Spleen (tissue), 11 donors: ENCODE measurements at regions not wholly inside any gene's neighbourhood (a gene's known extent, or its start where the extent isn't known, plus 50 kb on each side); places are given as distances from the start of the nearest gene placed in this dataset.

Experiments used
- DNase-seq: peaks from one replicate; pipeline ENCODE4 v3.0.0-alpha.2; 2020
- H3K27ac ChIP-seq, 8 donors: fragments of 200-600 bp; sonication (generic) in 7 of 8; 1 replicate in 4 of 8; 2 replicates in 4 of 8; pipeline versions ENCODE4 v1.5.0 to v1.8.0; 2016 to 2021; ENCODE audit warnings: inconsistent platforms in 4 of 8, mild to moderate bottlenecking in 4 of 8, moderate library complexity in 1 of 8
- H3K27me3 ChIP-seq, 7 donors: fragments of 200-600 bp; sonication (generic) in 6 of 7; replicated peaks in 1 of 7; 1 replicate in 4 of 7; 2 replicates in 3 of 7; pipeline versions ENCODE4 v1.5.0 to v1.8.0; 2016 to 2021; ENCODE audit warnings: inconsistent platforms in 3 of 7, mild to moderate bottlenecking in 1 of 7
- H3K36me3 ChIP-seq, 6 donors: fragments of 200-600 bp; sonication (generic) in 5 of 6; 1 replicate in 4 of 6; 2 replicates in 2 of 6; pipeline versions ENCODE4 v1.5.0 to v1.8.0; 2016 to 2021; ENCODE audit warnings: inconsistent platforms in 2 of 6
- H3K4me1 ChIP-seq, 6 donors: fragments of 200-600 bp; sonication (generic) in 5 of 6; 1 replicate in 3 of 6; 2 replicates in 3 of 6; pipeline versions ENCODE4 v1.5.0 to v1.8.0; 2016 to 2021; ENCODE audit warnings: inconsistent platforms in 3 of 6
- H3K4me3 ChIP-seq, 8 donors: fragments of 200-600 bp; sonication (generic) in 7 of 8; 1 replicate in 4 of 8; 2 replicates in 4 of 8; pipeline versions ENCODE4 v1.5.0 to v1.8.0; 2016 to 2021; ENCODE audit warnings: inconsistent platforms in 4 of 8, mild to moderate bottlenecking in 4 of 8, moderate library complexity in 2 of 8
- H3K9me3 ChIP-seq, 8 donors: fragments of 200-600 bp; sonication (generic) in 7 of 8; 1 replicate in 4 of 8; 2 replicates in 4 of 8; pipeline versions ENCODE4 v1.5.0 to v1.8.0; 2016 to 2021; ENCODE audit warnings: inconsistent platforms in 4 of 8
- CTCF ChIP-seq, 11 experiments: fragments of 200-600 bp in 7 of 11; fragments of 450-650 bp in 4 of 11; sonication (generic) in 4 of 11; IDR thresholded peaks in 8 of 11; conservative IDR thresholded peaks in 3 of 11; 1 replicate in 7 of 11; 2 replicates in 4 of 11; pipeline versions ENCODE4 v1.4.0 to v1.8.0; 2016 to 2021; ENCODE audit warnings: antibody characterized with exemption in 11 of 11, inconsistent platforms in 4 of 11, mild to moderate bottlenecking in 1 of 11
- POLR2A ChIP-seq, 3 donors: fragments of 450-650 bp; IDR thresholded peaks; one replicate each; pipeline ENCODE4 v1.5.1; 2017; ENCODE audit warnings: antibody characterized with exemption in 3 of 3, mild to moderate bottlenecking in 1 of 3
- POLR2AphosphoS5 ChIP-seq, 3 donors: sonication (generic); formaldehyde crosslinking; IDR thresholded peaks; one replicate each; pipeline ENCODE4 v1.5.1; 2017; ENCODE audit warnings: antibody characterized with exemption in 3 of 3
- WGBS, 5 donors: extraction: QIAGEN DNeasy Blood & Tissue Kit in 3 of 5; methylation state at CpG; one replicate each; pipeline versions ENCODE4 v1.1.5 to v1.1.7; 2013 to 2018; 5-methylcytosine and 5-hydroxymethylcytosine counted together
- intact Hi-C: fragments of 100-400 bp; cut with DNase I; formaldehyde crosslinking; loops from one replicate; pipeline ENCODE4 v1.15.0; 2023; ENCODE audit warnings: low total_unique reads
- donor health status: healthy with polysubstance abuse.
- donor health status: DM: no; HTN: no; CAD: no; lungs with moderate emphysema.
- donor health status: DM: no; HTN: no; CAD: no.
- donor health status: Bipolar disorder and iron deficiency.
- donor health status: healthy.
- donor health status: DM: no; HTN: no; CAD: no.
- donor health status: DM: yes; HTN: yes; CAD: no.

GRCh38 chr7:67625257-67625737, 628.7 kb downstream of the TYW1 start:
- no peaks in the 10 kb centered on the region for H3K9me3 ChIP-seq
- WGBS, 5 donors, result 8 to 13% (median 10%) methylated on average over 12 to 15 of the region's 15 CpGs
- no peak overlapping the region for H3K27ac ChIP-seq
- peaks cover 0 to 5% (median 4%) of the 10 kb centered on the region in 6 donors for H3K4me1 ChIP-seq
- H3K36me3 ChIP-seq, result no peaks in the 10 kb centered on the region
- TF ChIP-seq POLR2A (IDR thresholded peaks at IDR 0.05), result no peak
- TF ChIP-seq CTCF (IDR thresholded peaks at IDR 0.05 in 8 of 11, conservative IDR thresholded peaks at IDR 0.05 in 3 of 11), result peak in 10 of 11 experiments; percentile 32 to 73 (median 64)
- peak; percentile 79 for DNase-seq
- intact Hi-C loops, result loop anchor here (10.0 kb wide), 1 partner anchor 540 kb away; no protein-coding TSS in a partner anchor
- H3K4me3 ChIP-seq, result no peak overlapping the region
- peaks cover 0 to 41% (median 0%) of the 10 kb centered on the region in 7 donors for H3K27me3 ChIP-seq

- WGBS, 5 donors, result 68 to 83% (median 79%) methylated on average over 15 of the region's 15 CpGs
- TF ChIP-seq CTCF (IDR thresholded peaks at IDR 0.05 in 8 of 11, conservative IDR thresholded peaks at IDR 0.05 in 3 of 11) (no peak), POLR2AphosphoS5 (IDR thresholded peaks at IDR 0.05) (no peak), POLR2A (IDR thresholded peaks at IDR 0.05) (no peak)
- DNase-seq, result no peak
- Histone ChIP-seq H3K27ac (no peak overlapping the region), H3K4me1 (no peaks in the 10 kb centered on the region), H3K4me3 (no peak overlapping the region), H3K27me3 (no peaks in the 10 kb centered on the region), H3K9me3 (no peaks in the 10 kb centered on the region), H3K36me3 (no peaks in the 10 kb centered on the region)
- intact Hi-C loops, result no loop called here
These were observed 634.8 kb downstream of the TYW1 start for GRCh38 chr7:67631476-67631875.

- Histone ChIP-seq H3K36me3 (no peaks in the 10 kb centered on the region), H3K9me3 (peaks cover 0 to 14% (median 0%) of the 10 kb centered on the region in 8 donors), H3K27me3 (no peaks in the 10 kb centered on the region), H3K4me3 (no peak overlapping the region), H3K4me1 (no peaks in the 10 kb centered on the region), H3K27ac (no peak overlapping the region)
- intact Hi-C loops, result no loop called here
- DNase-seq, result no peak
- 81 to 95% (median 88%) methylated on average over 2 of the region's 2 CpGs for WGBS, 5 donors
- TF ChIP-seq CTCF (IDR thresholded peaks at IDR 0.05 in 8 of 11, conservative IDR thresholded peaks at IDR 0.05 in 3 of 11) (no peak), POLR2AphosphoS5 (IDR thresholded peaks at IDR 0.05) (no peak), POLR2A (IDR thresholded peaks at IDR 0.05) (no peak)
These were observed 638.6 kb downstream of the TYW1 start for GRCh38 chr7:67635271-67635670.

- intact Hi-C loops, result no loop called here
- WGBS, 5 donors, result 59 to 67% (median 63%) methylated on average over 6 of the region's 6 CpGs
- peaks cover 0 to 22% (median 0%) of the 10 kb centered on the region in 8 donors for H3K9me3 ChIP-seq
These were observed 639.9 kb downstream of the TYW1 start for GRCh38 chr7:67636348-67637022.

More at GRCh38 chr7:67636348-67637022, 639.9 kb downstream of the TYW1 start:
- Histone ChIP-seq H3K4me3 (no peak overlapping the region), H3K36me3 (no peaks in the 10 kb centered on the region), H3K27me3 (no peaks in the 10 kb centered on the region), H3K4me1 (no peaks in the 10 kb centered on the region), H3K27ac (no peak overlapping the region)
- no peak for DNase-seq
- TF ChIP-seq POLR2A (IDR thresholded peaks at IDR 0.05), result no peak
- TF ChIP-seq POLR2AphosphoS5 (IDR thresholded peaks at IDR 0.05), result no peak
- no peak for TF ChIP-seq CTCF (IDR thresholded peaks at IDR 0.05 in 8 of 11, conservative IDR thresholded peaks at IDR 0.05 in 3 of 11)
